ENCODE measurements at regions not wholly inside any gene's neighbourhood (a gene's known extent, or its start where the extent isn't known, plus 50 kb on each side); places are given as distances from the start of the nearest gene placed in this dataset.

GRCh38 chr5:147998704-147999103, 65.1 kb upstream of the SPINK5 start:
- no peak for TF ChIP-seq CTCF (conservative IDR thresholded peaks at IDR 0.05)
- no peak overlapping the region for H3K27ac ChIP-seq (ENCODE audit: low read depth, low read length)

GRCh38 chr5:147997486-147997885, 66.3 kb upstream of the SPINK5 start:
- H3K36me3 Mint-ChIP-seq (ENCODE audit: low read depth), result peaks cover 39% of the 10 kb centered on the region
- Histone ChIP-seq H3K9ac (ENCODE audit: extremely low read depth, low read length, poor library complexity, severe bottlenecking) (no peak overlapping the region), H3K36me3 (ENCODE audit: control insufficient read depth, insufficient read depth, low read length) (peaks cover 2% of the 10 kb centered on the region), H3K4me1 (ENCODE audit: control insufficient read depth, insufficient read depth, low read length) (no peaks in the 10 kb centered on the region), H3K9me3 (ENCODE audit: control insufficient read depth, low read length) (peaks cover 31% of the 10 kb centered on the region), H3K27ac (ENCODE audit: low read depth, low read length) (no peak overlapping the region), H3K4me3 (ENCODE audit: low read length) (no peak overlapping the region), H3K27me3 (ENCODE audit: control insufficient read depth, insufficient read depth, low read length, poor library complexity, severe bottlenecking) (no peaks in the 10 kb centered on the region)
- H3K27me3 Mint-ChIP-seq (ENCODE audit: insufficient read depth), result no peaks in the 10 kb centered on the region
- H3K4me1 Mint-ChIP-seq, result peaks cover 6% of the 10 kb centered on the region
- H3K9me3 Mint-ChIP-seq, result peaks cover 34% of the 10 kb centered on the region
- H3K4me3 Mint-ChIP-seq, result no peak overlapping the region
- 95 to 100% methylated on average over 2 of the region's 3 CpGs for WGBS, 2 experiments (ENCODE audit: insufficient coverage in 1 of 2, insufficient read length in 1 of 2)
- no peak overlapping the region for H3K27ac Mint-ChIP-seq
- DNase-seq, result no peak
- TF ChIP-seq CTCF (conservative IDR thresholded peaks at IDR 0.05), result no peak

More at GRCh38 chr5:147998704-147999103, 65.1 kb upstream of the SPINK5 start:
- no peak overlapping the region for H3K27ac Mint-ChIP-seq
- no peak for DNase-seq
- Histone ChIP-seq H3K9me3 (ENCODE audit: control insufficient read depth, low read length) (peaks cover 38% of the 10 kb centered on the region), H3K9ac (ENCODE audit: extremely low read depth, low read length, poor library complexity, severe bottlenecking) (no peak overlapping the region), H3K4me3 (ENCODE audit: low read length) (peak overlapping the region; percentile 5), H3K36me3 (ENCODE audit: control insufficient read depth, insufficient read depth, low read length) (peaks cover 2% of the 10 kb centered on the region), H3K27me3 (ENCODE audit: control insufficient read depth, insufficient read depth, low read length, poor library complexity, severe bottlenecking) (no peaks in the 10 kb centered on the region), H3K4me1 (ENCODE audit: control insufficient read depth, insufficient read depth, low read length) (no peaks in the 10 kb centered on the region)
- peaks cover 6% of the 10 kb centered on the region for H3K4me1 Mint-ChIP-seq
- H3K4me3 Mint-ChIP-seq, result no peak overlapping the region
- H3K27me3 Mint-ChIP-seq (ENCODE audit: insufficient read depth), result no peaks in the 10 kb centered on the region
- H3K9me3 Mint-ChIP-seq, result peaks cover 40% of the 10 kb centered on the region
- peaks cover 46% of the 10 kb centered on the region for H3K36me3 Mint-ChIP-seq (ENCODE audit: low read depth)

- peaks cover 28% of the 10 kb centered on the region for H3K36me3 Mint-ChIP-seq (ENCODE audit: low read depth)
- Histone ChIP-seq H3K36me3 (ENCODE audit: control insufficient read depth, insufficient read depth, low read length) (peaks cover 2% of the 10 kb centered on the region), H3K4me1 (ENCODE audit: control insufficient read depth, insufficient read depth, low read length) (no peaks in the 10 kb centered on the region), H3K4me3 (ENCODE audit: low read length) (no peak overlapping the region), H3K27ac (ENCODE audit: low read depth, low read length) (no peak overlapping the region), H3K27me3 (ENCODE audit: control insufficient read depth, insufficient read depth, low read length, poor library complexity, severe bottlenecking) (no peaks in the 10 kb centered on the region), H3K9ac (ENCODE audit: extremely low read depth, low read length, poor library complexity, severe bottlenecking) (no peak overlapping the region), H3K9me3 (ENCODE audit: control insufficient read depth, low read length) (peaks cover 20% of the 10 kb centered on the region)
- no peak for DNase-seq
- no peak overlapping the region for H3K27ac Mint-ChIP-seq
- H3K4me3 Mint-ChIP-seq, result no peak overlapping the region
- H3K9me3 Mint-ChIP-seq, result peaks cover 23% of the 10 kb centered on the region
- 95% methylated on average over 5 of the region's 5 CpGs; no CpG with 5 or more reads in 1 of the 2 experiments for WGBS, 2 experiments (ENCODE audit: insufficient coverage in 1 of 2, insufficient read length in 1 of 2)
- H3K27me3 Mint-ChIP-seq (ENCODE audit: insufficient read depth), result no peaks in the 10 kb centered on the region
- peak; percentile 19 for TF ChIP-seq CTCF (conservative IDR thresholded peaks at IDR 0.05)
- peaks cover 6% of the 10 kb centered on the region for H3K4me1 Mint-ChIP-seq
Observed at GRCh38 chr5:147996379-147996778, 67.4 kb upstream of the SPINK5 start.
